Endothelial cell of umbilical vein (primary cell): ENCODE measurements at regions not wholly inside any gene's neighbourhood (a gene's known extent, or its start where the extent isn't known, plus 50 kb on each side); places are given as distances from the start of the nearest gene placed in this dataset.

Experiments used
- BruUV-seq: library from RNA; stranded (reverse); fragments of 400-500 nt; replicated peaks from 2 replicates; lab custom pipeline; 2021; lab: Mats Ljungman, UMichigan
- CTCF ChIA-PET: fragments of 300-600, 350-600 bp; sonication (Branson Sonifier 250); formaldehyde crosslinking; loops from one replicate; lab custom pipeline; 2021; ENCODE audit warnings: antibody characterized with exemption, inconsistent platforms; lab: Charles Lee
- POLR2A ChIA-PET: fragments of 300-600, 350-600 bp; sonication (Branson Sonifier 250); formaldehyde crosslinking; loops from one replicate; lab custom pipeline; 2021; ENCODE audit warnings: antibody characterized with exemption, inconsistent platforms; lab: Charles Lee
- DNase-seq: peaks from one replicate; pipeline ENCODE4 v3.0.0-alpha.2; 2011; ENCODE audit warnings: low read depth, low spot score
- FAIRE-seq: peaks from 2 replicates; lab custom pipeline; 2011; peaks lifted over from hg19 to GRCh38; lab: Jason Lieb, UNC
- H2AFZ ChIP-seq: 2 replicates; pipeline ENCODE4 v1.6.0; 2012; ENCODE audit warnings: low read depth, low read length, control low read depth, inconsistent platforms
- H3K27ac ChIP-seq: 2 replicates; pipeline ENCODE4 v1.5.1; 2011; ENCODE audit warnings: low read depth, mild to moderate bottlenecking, control low read depth, low read length, moderate library complexity; ENCODE audit not compliant: insufficient read depth
- H3K27me3 ChIP-seq, 2 experiments: 2 replicates each; pipeline versions ENCODE4 v1.6.0 to v1.6.1; 2011; ENCODE audit warnings: low read length in 2 of 2, mixed read lengths in 1 of 2; ENCODE audit not compliant: control insufficient read depth in 2 of 2, insufficient read depth in 2 of 2
- H3K36me3 ChIP-seq, 2 experiments: 2 replicates in 1 of 2; 3 replicates in 1 of 2; pipeline ENCODE4 v1.5.1; 2011; ENCODE audit warnings: low read length in 2 of 2, mild to moderate bottlenecking in 1 of 2, moderate library complexity in 1 of 2; ENCODE audit not compliant: control insufficient read depth in 2 of 2, insufficient read depth in 2 of 2; ENCODE audit errors: extremely low read depth in 1 of 2
- H3K4me1 ChIP-seq: 3 replicates; pipeline ENCODE4 v1.5.1; 2011; ENCODE audit warnings: mild to moderate bottlenecking, low read length; ENCODE audit not compliant: control insufficient read depth, insufficient read depth; ENCODE audit errors: extremely low read depth
- H3K4me2 ChIP-seq: 2 replicates; pipeline ENCODE4 v1.6.1; 2011; ENCODE audit warnings: low read length, control low read depth, mixed read lengths; ENCODE audit not compliant: insufficient read depth
- H3K4me3 ChIP-seq, 3 experiments: fragments of 200-600 bp in 1 of 3; sonication (generic), shearing (Covaris generic) in 1 of 3; replicated peaks in 1 of 3; 2 replicates each; pipeline ENCODE4 v1.5.1; 2011 to 2016; ENCODE audit warnings: control low read depth in 3 of 3, low read length in 3 of 3, mild to moderate bottlenecking in 2 of 3, inconsistent platforms in 1 of 3, low read depth in 1 of 3, moderate library complexity in 1 of 3; ENCODE audit not compliant: insufficient read depth in 1 of 3
- H3K79me2 ChIP-seq: 2 replicates; pipeline ENCODE4 v1.6.0; 2012; ENCODE audit warnings: low read length, inconsistent platforms; ENCODE audit not compliant: control insufficient read depth, insufficient read depth
- H3K9ac ChIP-seq: replicated peaks from 2 replicates; pipeline ENCODE3; 2011; ENCODE audit warnings: low read length, control low read depth; ENCODE audit not compliant: insufficient read depth; ENCODE audit errors: extremely low read depth
- H3K9me1 ChIP-seq: replicated peaks from 3 replicates; pipeline ENCODE4 v1.6.0; 2011; ENCODE audit warnings: mild to moderate bottlenecking, low read length; ENCODE audit not compliant: control insufficient read depth, insufficient read depth; ENCODE audit errors: extremely low read depth
- H3K9me3 ChIP-seq: replicated peaks from 2 replicates; pipeline ENCODE4 v1.5.1; 2012; ENCODE audit warnings: low read length, inconsistent platforms; ENCODE audit not compliant: control insufficient read depth, insufficient read depth
- H4K20me1 ChIP-seq: replicated peaks from 2 replicates; pipeline ENCODE3; 2011; ENCODE audit warnings: mild to moderate bottlenecking, low read length; ENCODE audit not compliant: control insufficient read depth, insufficient read depth; ENCODE audit errors: extremely low read depth
- CTCF ChIP-seq, 2 donors: IDR thresholded peaks; 1 replicate in 1 of 2; 2 replicates in 1 of 2; pipeline ENCODE4 v1.5.1; 2011; ENCODE audit warnings: low read length in 2 of 2, mild to moderate bottlenecking in 2 of 2, moderate library complexity in 2 of 2, control low read depth in 1 of 2, inconsistent platforms in 1 of 2, low read depth in 1 of 2; ENCODE audit not compliant: insufficient read depth in 1 of 2; ENCODE audit errors: extremely low read depth in 1 of 2
- EZH2 ChIP-seq: IDR thresholded peaks from 2 replicates; pipeline ENCODE4 v1.6.1; 2012; ENCODE audit warnings: borderline replicate concordance, low read depth, mild to moderate bottlenecking, moderate library complexity, low read length, inconsistent platforms; ENCODE audit not compliant: severe bottlenecking
- FOS ChIP-seq: IDR thresholded peaks from 2 replicates; pipeline ENCODE4 v1.6.1; 2011; ENCODE audit warnings: mild to moderate bottlenecking, low read length, moderate library complexity, borderline replicate concordance; ENCODE audit not compliant: insufficient read depth
- GATA2 ChIP-seq: IDR thresholded peaks from 2 replicates; pipeline ENCODE4 v1.7.0; 2011; ENCODE audit warnings: low read depth, mild to moderate bottlenecking, moderate library complexity, mixed read lengths, low read length; ENCODE audit not compliant: insufficient read length, insufficient read depth
- JUN ChIP-seq: IDR thresholded peaks from 2 replicates; pipeline ENCODE4 v1.6.1; 2011; ENCODE audit warnings: borderline replicate concordance, low read depth; ENCODE audit not compliant: insufficient read length, insufficient read depth
- MYC ChIP-seq: IDR thresholded peaks from one replicate; pipeline ENCODE4 v1.6.1; 2011; ENCODE audit warnings: mild to moderate bottlenecking, low read depth, low read length
- POLR2A ChIP-seq: IDR thresholded peaks from 2 replicates; pipeline ENCODE4 v1.6.1; 2012; ENCODE audit warnings: low read depth, mild to moderate bottlenecking, control low read depth, low read length
- POLR2AphosphoS5 ChIP-seq: IDR thresholded peaks from 2 replicates; pipeline ENCODE4 v1.6.1; 2012; ENCODE audit warnings: low read depth, mild to moderate bottlenecking, control low read depth, low read length, moderate library complexity; ENCODE audit not compliant: insufficient read depth
- dilution Hi-C: fragments of 300-500 bp; cut with MboI; formaldehyde crosslinking; loops from one replicate; pipeline ENCODE4 v1.15.0; 2019; ENCODE audit warnings: low sequenced_read_pairs; ENCODE audit not compliant: extremely low pct_ligation_motif_present
- intact Hi-C: fragments of 100-400 bp; cut with micrococcal nuclease; formaldehyde crosslinking; loops from one replicate; pipeline ENCODE4 v1.10.0; 2022
- TF ChIP-seq, protein P1 (sequence below): IDR thresholded peaks from 2 replicates; pipeline ENCODE4 v1.6.1; 2011; ENCODE audit not compliant: insufficient read depth, insufficient read length

DNA sequence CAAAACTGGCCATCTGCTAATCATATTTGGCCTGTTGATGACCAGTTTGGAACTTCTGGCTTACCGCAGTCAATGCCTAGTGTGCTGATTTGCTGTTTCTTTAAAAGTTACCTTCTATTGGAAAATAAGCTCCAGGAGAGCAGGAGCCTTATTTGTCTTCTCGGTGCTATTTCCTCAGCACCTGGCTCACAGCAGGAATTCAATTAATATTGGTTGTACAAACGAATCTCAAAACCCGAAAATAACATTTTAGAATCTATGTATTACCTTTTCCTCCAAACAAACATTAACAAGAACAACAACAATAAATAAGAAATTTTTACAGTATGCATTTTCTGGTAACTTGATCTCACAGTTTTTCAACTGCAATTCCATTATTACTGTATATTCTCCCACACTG is 1080.7 kb upstream of the MAP3K7 start:
- Histone ChIP-seq H3K9ac (no peak overlapping the region), H3K36me3 (no peaks in the 10 kb centered on the region), H3K27me3 (no peaks in the 10 kb centered on the region), H3K4me1 (no peaks in the 10 kb centered on the region), H3K9me3 (no peaks in the 10 kb centered on the region), H3K4me3 (no peak overlapping the region), H3K79me2 (no peaks in the 10 kb centered on the region), H3K27ac (no peak overlapping the region), H4K20me1 (no peaks in the 10 kb centered on the region), H2AFZ (no peak overlapping the region), H3K9me1 (no peaks in the 10 kb centered on the region), H3K4me2 (no peak overlapping the region)
- dilution Hi-C loops (no loop called here), intact Hi-C loops (no loop called here)
- DNase-seq (no peak), FAIRE-seq (no peak)
- no TSS peak for BruUV-seq
- TF ChIP-seq MYC (no peak), GATA2 (no peak), POLR2AphosphoS5 (no peak), CTCF (IDR thresholded peaks at IDR 0.05; ENCODE audit: extremely low read depth in 1 of 2, insufficient read depth in 1 of 2, low read depth in 1 of 2, low read length in 2 of 2) (no peak), FOS (no peak), EZH2 (no peak), POLR2A (no peak), JUN (no peak)
- TF ChIP-seq, protein P1, sequence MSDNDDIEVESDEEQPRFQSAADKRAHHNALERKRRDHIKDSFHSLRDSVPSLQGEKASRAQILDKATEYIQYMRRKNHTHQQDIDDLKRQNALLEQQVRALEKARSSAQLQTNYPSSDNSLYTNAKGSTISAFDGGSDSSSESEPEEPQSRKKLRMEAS, result no peak
- CTCF ChIA-PET, result no interaction called here
- POLR2A ChIA-PET, result no interaction called here
